ENCODE measurements at regions not wholly inside any gene's neighbourhood (a gene's known extent, or its start where the extent isn't known, plus 50 kb on each side); places are given as distances from the start of the nearest gene placed in this dataset.

- DNase-seq (ENCODE audit: low spot score): no peak
Measured at GRCh38 chr6:8525370-8525769, 90.0 kb upstream of the SLC35B3 start.

GRCh38 chr6:8513174-8513573 lies 77.8 kb upstream of the SLC35B3 start:
- DNase-seq (ENCODE audit: low spot score): no peak

GRCh38 chr6:8507286-8507685 lies 71.9 kb upstream of the SLC35B3 start:
- DNase-seq (ENCODE audit: low spot score): no peak

GRCh38 chr6:8506126-8506525 lies 70.8 kb upstream of the SLC35B3 start:
- DNase-seq (ENCODE audit: low spot score): no peak

GRCh38 chr6:8499540-8499939 lies 64.2 kb upstream of the SLC35B3 start:
- no peak for DNase-seq (ENCODE audit: low spot score)

- no peak for DNase-seq (ENCODE audit: low spot score)
Measured at GRCh38 chr6:8494730-8495129, 59.4 kb upstream of the SLC35B3 start.

- DNase-seq (ENCODE audit: low spot score): no peak
Measured at GRCh38 chr6:8492536-8493133, 57.3 kb upstream of the SLC35B3 start.
